HPDE6-E6E7 (cell line): ENCODE measurements at regions not wholly inside any gene's neighbourhood (a gene's known extent, or its start where the extent isn't known, plus 50 kb on each side); places are given as distances from the start of the nearest gene placed in this dataset.

Experiments
- DNase-seq: peaks from one replicate; pipeline ENCODE4 v3.0.0; 2011; ENCODE audit warnings: missing footprints; ENCODE audit errors: extremely low spot score

- no peak for DNase-seq
These were observed 129.9 kb upstream of the ZNF644 start for GRCh38 chr1:91151702-91152101.

GRCh38 chr1:91148641-91149069 lies 126.8 kb upstream of the ZNF644 start:
- no peak for DNase-seq

GRCh38 chr1:91141858-91142257 lies 120.0 kb upstream of the ZNF644 start:
- no peak for DNase-seq

GRCh38 chr1:91138959-91139358 lies 117.1 kb upstream of the ZNF644 start:
- DNase-seq, result no peak

GRCh38 chr1:91137173-91137852 lies 115.5 kb upstream of the ZNF644 start:
- DNase-seq, result no peak

- no peak for DNase-seq
These were observed 114.0 kb upstream of the ZNF644 start for GRCh38 chr1:91135799-91136198.

GRCh38 chr1:91133248-91133647 lies 111.4 kb upstream of the ZNF644 start:
- no peak for DNase-seq

GRCh38 chr1:91130256-91130985 lies 108.6 kb upstream of the ZNF644 start:
- DNase-seq, result no peak

- DNase-seq, result no peak
These were observed 107.6 kb upstream of the ZNF644 start for GRCh38 chr1:91129458-91129857.

- DNase-seq, result no peak
These were observed 107.2 kb upstream of the ZNF644 start for GRCh38 chr1:91129017-91129416.

GRCh38 chr1:91124989-91125417 lies 103.2 kb upstream of the ZNF644 start:
- DNase-seq, result no peak

- no peak for DNase-seq
These were observed 102.6 kb upstream of the ZNF644 start for GRCh38 chr1:91124290-91124985.

GRCh38 chr1:91123773-91124172 lies 101.9 kb upstream of the ZNF644 start:
- no peak for DNase-seq

GRCh38 chr1:91123319-91123718 lies 101.5 kb upstream of the ZNF644 start:
- DNase-seq, result no peak

GRCh38 chr1:91122106-91122717 lies 100.4 kb upstream of the ZNF644 start:
- no peak for DNase-seq

GRCh38 chr1:91121366-91121765 lies 99.5 kb upstream of the ZNF644 start:
- DNase-seq, result no peak

- DNase-seq, result no peak
These were observed 99.1 kb upstream of the ZNF644 start for GRCh38 chr1:91120936-91121335.

GRCh38 chr1:91120421-91120820 lies 98.6 kb upstream of the ZNF644 start:
- DNase-seq, result no peak

- no peak for DNase-seq
These were observed 82.9 kb upstream of the ZNF644 start for GRCh38 chr1:91104712-91105111.

GRCh38 chr1:91101328-91101727 lies 79.5 kb upstream of the ZNF644 start:
- no peak for DNase-seq

GRCh38 chr1:91099746-91100621 lies 78.1 kb upstream of the ZNF644 start:
- no peak for DNase-seq
